WERI-Rb-1 (cell line): ENCODE measurements at regions not wholly inside any gene's neighbourhood (a gene's known extent, or its start where the extent isn't known, plus 50 kb on each side); places are given as distances from the start of the nearest gene placed in this dataset.

Experiments
- DNase-seq: peaks from one replicate; pipeline ENCODE4 v3.0.0-alpha.2; 2020
- H3K27ac ChIP-seq: fragments of 250-450 bp; sonication (Bioruptor Pico); 2 replicates; pipeline ENCODE4 v1.5.1; 2020; ENCODE audit warnings: mild to moderate bottlenecking, moderate library complexity
- H3K27me3 ChIP-seq: fragments of 250-450 bp; sonication (Bioruptor Pico); 2 replicates; pipeline ENCODE4 v1.5.1; 2021; ENCODE audit warnings: mild to moderate bottlenecking, low read depth, moderate library complexity; ENCODE audit not compliant: insufficient read depth, severe bottlenecking
- H3K36me3 ChIP-seq: fragments of 250-450 bp; sonication (Bioruptor Pico); 2 replicates; pipeline ENCODE4 v1.5.1; 2020; ENCODE audit warnings: mild to moderate bottlenecking, moderate library complexity
- H3K4me3 ChIP-seq: 2 replicates; pipeline ENCODE4 v1.5.1; 2011; ENCODE audit warnings: low read depth, mild to moderate bottlenecking, control low read depth, low read length
- H3K9me3 ChIP-seq: fragments of 250-450 bp; sonication (Bioruptor Pico); 2 replicates; pipeline ENCODE4 v1.5.1; 2021; ENCODE audit warnings: mild to moderate bottlenecking, moderate library complexity; ENCODE audit not compliant: severe bottlenecking
- CTCF ChIP-seq: IDR thresholded peaks from 2 replicates; pipeline ENCODE4 v1.5.1; 2011; ENCODE audit warnings: low read depth, mild to moderate bottlenecking, control low read depth, inconsistent platforms, low read length

- Histone ChIP-seq H3K27ac (no peak overlapping the region), H3K4me3 (no peak overlapping the region), H3K27me3 (no peaks in the 10 kb centered on the region), H3K36me3 (no peaks in the 10 kb centered on the region), H3K9me3 (peaks cover 15% of the 10 kb centered on the region)
- no peak for DNase-seq
- no peak for TF ChIP-seq CTCF
Measured at GRCh38 chr10:109529258-109529657, 394.1 kb downstream of the XPNPEP1 start.

DNA sequence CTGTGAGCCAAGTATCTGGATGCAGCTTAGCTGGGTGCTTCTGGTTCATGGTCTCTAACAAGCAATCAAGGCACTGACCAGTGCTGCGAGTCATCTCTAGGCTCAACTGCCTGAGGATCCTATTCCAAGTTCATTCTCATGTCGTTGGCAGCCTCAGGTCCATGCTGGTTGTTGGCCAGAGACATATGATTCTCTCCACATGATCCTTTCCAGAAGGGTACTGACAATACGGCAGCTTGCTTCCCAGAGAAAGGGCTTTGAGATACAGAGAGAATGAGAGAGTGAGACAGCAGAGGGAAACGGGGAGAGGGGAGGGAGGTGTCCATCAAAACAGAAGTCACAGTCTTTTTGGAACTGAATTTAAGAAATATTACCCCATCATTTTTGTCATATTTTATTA, 405.6 kb downstream of the XPNPEP1 start:
- TF ChIP-seq CTCF: no peak
- Histone ChIP-seq H3K4me3 (no peak overlapping the region), H3K27ac (no peak overlapping the region), H3K27me3 (no peaks in the 10 kb centered on the region), H3K9me3 (no peaks in the 10 kb centered on the region), H3K36me3 (no peaks in the 10 kb centered on the region)
- DNase-seq: no peak

DNA sequence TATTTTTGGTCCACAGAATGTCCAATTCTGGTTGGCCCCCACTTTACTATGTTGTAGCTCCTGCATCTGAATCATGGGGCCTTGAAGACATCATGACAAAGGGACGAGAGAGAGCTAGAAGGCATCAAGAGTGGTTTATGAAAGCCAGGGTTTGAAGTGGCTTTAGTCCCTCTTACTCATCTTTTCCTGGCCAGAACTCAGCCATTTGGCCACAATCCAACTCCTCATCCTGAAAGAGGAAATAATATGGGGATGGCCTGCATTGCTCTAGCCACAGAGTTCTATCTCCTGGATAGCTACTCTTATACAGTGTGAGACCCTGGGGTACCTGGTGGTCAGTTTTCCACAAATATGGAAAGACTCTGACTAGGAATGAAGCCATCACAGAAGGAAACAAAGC, 418.9 kb downstream of the XPNPEP1 start:
- Histone ChIP-seq H3K27ac (no peak overlapping the region), H3K9me3 (no peaks in the 10 kb centered on the region), H3K4me3 (no peak overlapping the region)

DNA sequence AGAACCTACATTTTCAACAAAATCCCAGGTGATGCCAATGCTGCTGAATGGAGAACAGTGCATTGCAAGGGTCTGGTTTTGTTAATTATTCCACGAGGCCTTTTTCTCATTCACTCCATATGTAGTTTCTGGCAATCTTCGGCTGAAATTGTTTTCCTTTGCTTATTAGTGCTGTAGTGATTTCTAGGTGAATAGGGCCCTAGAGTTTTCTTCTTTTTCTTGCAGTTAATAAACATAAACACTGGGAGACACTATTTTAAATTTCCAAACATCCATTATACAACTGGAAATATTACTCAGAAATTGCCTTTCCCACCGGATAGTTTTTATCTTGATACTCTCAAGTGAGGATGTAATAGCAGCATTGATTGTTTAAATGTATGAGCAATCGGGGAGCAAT, 435.6 kb downstream of the XPNPEP1 start:
- Histone ChIP-seq H3K4me3 (no peak overlapping the region), H3K9me3 (no peaks in the 10 kb centered on the region), H3K27me3 (no peaks in the 10 kb centered on the region), H3K36me3 (no peaks in the 10 kb centered on the region), H3K27ac (no peak overlapping the region)
- TF ChIP-seq CTCF: no peak
- DNase-seq: no peak

More for the DNA sequence above, 418.9 kb downstream of the XPNPEP1 start:
- DNase-seq: no peak
- Histone ChIP-seq H3K36me3 (no peaks in the 10 kb centered on the region), H3K27me3 (no peaks in the 10 kb centered on the region)
- no peak for TF ChIP-seq CTCF

DNA sequence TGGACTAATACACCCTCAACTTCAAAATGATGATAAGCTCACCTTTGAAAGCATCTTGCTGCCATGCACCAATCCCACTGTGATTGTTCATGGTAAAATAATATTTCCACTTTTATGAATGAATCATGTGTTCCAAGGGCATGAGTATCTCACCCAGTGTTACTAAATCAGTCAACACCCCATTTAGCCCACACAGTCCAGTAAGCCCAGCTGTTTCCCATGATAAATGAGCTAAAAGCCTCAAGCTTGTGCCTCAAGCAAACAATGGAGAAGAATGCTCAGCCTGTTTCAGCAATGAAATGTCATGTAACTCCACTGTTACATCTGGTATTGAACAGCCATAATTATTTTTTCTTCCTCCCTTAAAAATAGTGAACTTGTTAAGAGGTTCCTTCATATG, 442.5 kb downstream of the XPNPEP1 start:
- Histone ChIP-seq H3K4me3 (no peak overlapping the region), H3K36me3 (no peaks in the 10 kb centered on the region), H3K27me3 (no peaks in the 10 kb centered on the region), H3K27ac (no peak overlapping the region), H3K9me3 (no peaks in the 10 kb centered on the region)
- no peak for DNase-seq
- TF ChIP-seq CTCF: no peak

- no peak for DNase-seq
- Histone ChIP-seq H3K27ac (0 out of 2 replicates have a peak overlapping the region, but pooled peaks have one; percentile 3), H3K9me3 (no peaks in the 10 kb centered on the region), H3K36me3 (no peaks in the 10 kb centered on the region), H3K27me3 (no peaks in the 10 kb centered on the region), H3K4me3 (no peak overlapping the region)
- TF ChIP-seq CTCF: no peak
Measured at GRCh38 chr10:109475711-109476421, 447.4 kb downstream of the XPNPEP1 start.
